ELR (cell line): ENCODE measurements at regions not wholly inside any gene's neighbourhood (a gene's known extent, or its start where the extent isn't known, plus 50 kb on each side); places are given as distances from the start of the nearest gene placed in this dataset.

Experiments used
- DNase-seq: peaks from one replicate; pipeline ENCODE4 v3.0.0-alpha.2; 2015; ENCODE audit warnings: low read depth

DNA sequence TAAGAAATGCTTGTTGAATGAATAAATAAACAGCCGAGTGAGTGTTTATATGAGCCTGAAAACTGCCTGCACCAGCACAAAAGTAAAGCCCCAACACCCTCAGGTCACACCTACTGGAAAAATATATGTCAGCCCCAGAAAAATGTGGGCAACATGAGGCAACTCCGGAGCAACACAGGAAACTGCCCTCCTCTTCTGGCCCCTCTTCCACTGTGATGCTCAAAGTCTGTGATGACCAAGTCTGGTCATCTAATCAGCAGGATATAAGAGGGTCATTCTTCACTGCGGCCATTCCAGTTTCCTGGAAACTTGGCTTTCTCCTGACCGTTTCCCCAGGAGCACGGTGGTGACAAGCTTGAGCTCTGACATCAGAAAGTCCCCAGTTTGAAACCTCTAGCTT, 159.6 kb upstream of the PZP start:
- no peak for DNase-seq

DNA sequence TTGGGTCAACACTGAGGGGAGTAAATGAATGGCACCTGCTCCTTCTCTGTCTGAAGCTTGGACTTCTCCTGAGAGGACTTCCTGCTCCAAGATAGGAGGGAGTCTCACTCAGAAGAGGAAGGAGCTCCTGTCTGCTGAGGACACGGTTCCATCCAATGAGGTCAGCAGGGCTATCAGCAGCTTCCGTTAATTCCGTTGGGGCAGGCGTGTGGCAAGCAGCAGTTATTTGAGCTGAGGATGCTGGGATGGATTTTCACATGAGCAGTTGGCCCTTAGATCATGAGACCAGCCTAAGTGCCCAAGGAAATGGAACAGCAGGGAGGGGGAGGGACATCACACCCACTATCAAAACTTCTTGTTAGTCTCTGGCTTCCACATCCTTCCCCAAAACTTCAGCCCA, 159.0 kb upstream of the PZP start:
- no peak for DNase-seq

DNA sequence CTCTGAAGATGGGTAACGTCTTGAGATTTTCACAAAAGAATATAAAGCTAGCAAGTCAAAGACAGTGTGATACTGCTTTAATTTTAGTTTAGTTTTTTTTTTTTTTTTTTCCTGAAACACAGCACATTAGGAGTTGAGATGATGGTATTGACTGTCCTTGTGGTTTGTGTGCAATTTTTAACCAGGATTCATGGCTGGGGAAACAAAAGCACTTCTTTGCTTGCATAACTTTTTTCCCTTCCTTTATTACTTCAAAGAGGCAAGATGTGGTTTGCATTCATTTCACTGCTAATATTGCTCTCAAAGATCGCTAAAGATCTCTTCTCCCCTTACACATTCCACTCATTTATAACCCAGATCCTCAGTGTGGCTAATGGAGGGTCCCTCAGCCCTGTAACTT, 157.1 kb upstream of the PZP start:
- peak; percentile 20 for DNase-seq

DNA sequence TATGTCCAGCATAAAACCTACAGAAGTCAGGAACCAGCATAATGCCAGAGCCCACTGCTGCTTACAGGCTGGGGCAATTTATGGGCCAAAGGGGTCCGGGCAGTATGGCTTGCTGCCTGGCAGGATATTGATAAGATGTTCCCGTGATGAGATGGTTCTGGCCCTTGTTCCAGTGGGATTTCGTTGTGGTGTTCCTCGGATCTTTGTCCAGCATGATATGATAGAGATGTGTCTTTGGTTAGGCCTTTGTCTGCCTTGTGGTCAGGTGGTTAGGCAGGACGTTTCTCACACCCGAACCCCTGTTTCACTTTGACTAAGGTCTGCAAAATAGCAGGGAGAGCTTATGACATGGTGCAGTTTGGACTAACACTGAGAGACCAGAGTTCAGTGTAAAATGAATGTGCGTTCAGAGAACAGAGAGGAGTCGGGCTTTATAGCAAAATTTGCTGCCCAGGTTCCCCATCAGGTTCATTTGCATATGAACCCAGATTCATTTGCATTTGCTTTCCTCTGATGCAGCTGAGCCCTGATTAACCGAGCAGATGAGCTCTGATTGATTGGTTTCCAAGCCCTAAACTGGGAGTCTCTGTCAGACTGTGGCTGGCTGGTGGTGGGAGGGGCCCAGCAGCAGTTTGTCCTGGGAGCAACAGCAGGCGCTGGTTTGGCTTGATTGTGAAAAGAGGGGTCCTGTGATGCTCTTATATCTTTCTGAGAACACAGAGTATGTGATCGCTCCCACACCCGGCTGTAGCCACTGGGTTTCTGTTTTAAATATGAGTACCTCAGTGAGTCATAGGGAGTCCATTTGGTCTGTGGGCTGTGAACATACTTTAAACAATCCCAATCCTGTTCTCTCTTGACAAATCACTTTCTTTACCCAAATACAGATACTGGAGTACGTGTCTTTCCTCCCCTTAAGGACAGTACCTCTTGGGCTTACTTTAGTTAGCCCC, 156.3 kb upstream of the PZP start:
- peak; percentile 80 for DNase-seq

DNA sequence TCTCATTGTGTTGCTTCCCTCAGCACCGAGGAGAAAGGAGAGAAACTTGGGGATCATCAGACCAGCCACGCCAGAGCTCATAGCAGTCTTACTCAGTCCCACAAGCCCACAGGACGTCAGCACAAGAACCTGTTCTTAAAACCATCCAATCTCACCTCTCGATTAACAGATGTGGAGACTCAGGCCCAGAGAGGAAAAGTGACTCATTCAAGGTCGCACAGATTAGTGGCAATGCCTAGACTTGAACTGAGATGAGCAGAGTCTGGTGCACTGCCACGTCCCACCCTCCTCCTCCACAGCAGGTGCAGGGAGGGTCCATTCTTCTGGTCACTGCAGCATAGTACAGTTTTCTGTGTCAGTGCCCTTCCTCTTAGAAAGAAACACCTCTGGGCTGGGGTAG, 154.9 kb upstream of the PZP start:
- DNase-seq = peak; percentile 3

DNA sequence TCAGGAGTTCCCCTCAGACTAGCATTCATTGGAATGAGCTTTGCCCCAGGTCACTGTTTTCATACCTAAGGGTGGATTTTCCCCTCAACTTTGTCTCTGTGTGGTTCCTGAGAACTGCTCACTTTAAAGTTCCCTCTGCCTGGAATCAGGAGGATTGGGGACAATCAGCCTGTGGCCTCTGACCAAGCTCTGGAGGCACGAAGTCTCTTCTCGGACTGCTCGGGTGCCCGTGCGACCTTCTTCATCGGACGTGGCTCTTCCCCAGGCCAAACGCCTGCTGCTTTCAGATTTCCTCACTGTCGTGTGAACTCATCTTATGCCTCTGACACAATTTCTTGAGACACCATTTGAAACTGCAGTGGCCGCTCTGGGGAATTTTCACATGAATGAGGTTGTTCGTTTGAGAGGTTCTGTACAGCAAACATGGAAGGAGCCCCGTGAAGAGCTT, 153.7 kb upstream of the PZP start:
- no peak for DNase-seq

DNA sequence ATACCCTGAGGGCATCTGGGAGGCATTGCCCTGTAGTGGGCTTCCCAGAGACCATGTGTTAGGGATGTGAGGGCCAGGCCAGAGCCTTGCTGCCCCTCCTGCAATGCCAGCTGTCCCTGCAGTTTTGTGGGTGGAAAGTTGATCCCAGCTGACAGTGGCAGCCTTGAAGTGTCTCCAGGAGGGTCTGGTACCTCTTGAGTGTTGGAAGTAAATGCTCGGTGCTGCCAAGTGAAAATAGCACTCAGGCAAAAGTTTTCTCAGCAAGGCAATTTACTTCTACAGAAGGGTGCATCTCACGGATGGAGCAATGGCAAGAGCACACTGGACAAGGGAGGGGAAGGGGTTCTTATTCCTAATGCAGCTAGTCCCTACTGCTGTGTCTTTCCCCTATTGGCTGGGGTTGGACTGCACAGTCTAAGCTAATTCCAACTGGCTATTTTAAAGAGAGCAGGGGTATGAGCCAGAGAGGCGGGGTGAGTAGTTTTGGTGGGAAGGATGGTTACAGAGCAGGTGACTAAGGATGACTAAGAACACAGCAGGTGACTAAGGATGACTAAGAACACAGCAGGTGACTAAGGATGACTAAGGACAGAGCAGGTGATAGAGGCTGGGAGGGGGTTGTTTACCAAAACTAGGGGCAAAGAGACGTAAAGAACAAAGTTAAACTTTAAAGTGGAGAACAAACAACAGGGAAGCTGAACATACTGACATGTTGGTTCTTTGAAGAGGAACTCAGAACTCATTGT, 146.0 kb upstream of the PZP start:
- peak; percentile 24 for DNase-seq

DNA sequence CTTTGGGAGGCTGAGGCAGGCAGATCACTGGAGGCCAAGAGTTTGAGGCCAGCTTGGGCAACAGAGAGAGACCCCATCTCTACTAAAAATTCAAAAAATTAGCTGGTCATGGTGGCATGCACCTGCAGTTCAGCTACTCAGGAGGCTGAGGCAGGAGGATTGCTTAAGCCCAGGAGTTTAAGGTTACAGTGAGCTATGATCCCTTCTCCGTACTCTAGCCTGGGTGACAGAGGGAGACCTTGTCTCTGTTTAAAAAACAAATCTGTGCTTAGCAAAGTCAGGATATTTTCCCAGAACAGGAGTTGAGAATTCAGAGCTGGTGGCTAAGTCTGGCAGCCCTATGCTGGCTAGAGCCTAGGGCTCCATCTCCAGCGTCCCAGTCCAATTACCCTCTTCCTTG, 142.9 kb upstream of the PZP start:
- no peak for DNase-seq

DNA sequence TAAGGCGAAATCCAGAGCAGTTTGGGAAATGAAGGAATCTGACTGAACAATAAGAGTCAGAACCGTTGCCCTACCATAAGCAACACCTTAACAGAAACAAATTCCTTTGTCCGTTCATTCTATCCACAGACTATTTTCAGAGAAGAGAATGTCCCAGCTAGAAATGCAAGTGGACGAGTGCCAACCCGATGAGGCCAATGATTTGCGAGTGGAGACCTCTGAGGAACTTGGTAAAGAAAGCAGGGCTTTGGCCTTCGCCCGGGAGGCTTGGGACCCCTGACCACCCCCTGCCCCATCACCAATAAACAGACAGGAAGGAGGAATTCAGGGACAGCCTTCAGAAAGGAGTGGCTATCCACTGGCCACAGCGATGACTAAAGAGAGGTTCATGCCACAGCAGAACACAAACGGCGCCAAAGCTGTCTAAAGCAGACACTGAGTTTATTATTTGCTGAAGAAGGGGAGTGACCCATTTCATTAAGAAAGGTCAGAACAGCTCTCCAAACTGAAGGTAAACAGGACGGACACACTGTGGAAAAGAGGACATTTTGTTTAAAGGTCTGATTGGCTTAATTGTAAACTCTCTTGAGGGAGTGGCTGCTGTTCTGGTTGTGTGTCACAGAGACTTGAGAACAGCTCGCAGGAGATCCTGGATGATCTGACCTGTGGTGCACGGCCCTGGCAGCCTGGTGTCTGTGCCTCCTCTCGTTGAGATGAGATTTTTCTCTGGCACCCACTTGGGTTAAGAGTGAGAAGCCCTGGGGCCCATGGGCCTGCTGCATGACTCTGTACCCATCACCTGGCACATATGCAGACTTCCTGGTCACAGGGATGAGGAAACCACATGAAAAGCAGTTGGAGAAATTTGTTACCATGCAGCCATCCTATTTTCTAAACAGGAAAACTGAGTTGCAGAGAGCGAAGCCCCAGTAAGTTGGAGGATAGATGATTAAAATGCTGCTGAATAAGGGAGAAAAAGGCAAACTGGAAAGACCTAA, 142.0 kb upstream of the PZP start:
- DNase-seq = peak; percentile 55

DNA sequence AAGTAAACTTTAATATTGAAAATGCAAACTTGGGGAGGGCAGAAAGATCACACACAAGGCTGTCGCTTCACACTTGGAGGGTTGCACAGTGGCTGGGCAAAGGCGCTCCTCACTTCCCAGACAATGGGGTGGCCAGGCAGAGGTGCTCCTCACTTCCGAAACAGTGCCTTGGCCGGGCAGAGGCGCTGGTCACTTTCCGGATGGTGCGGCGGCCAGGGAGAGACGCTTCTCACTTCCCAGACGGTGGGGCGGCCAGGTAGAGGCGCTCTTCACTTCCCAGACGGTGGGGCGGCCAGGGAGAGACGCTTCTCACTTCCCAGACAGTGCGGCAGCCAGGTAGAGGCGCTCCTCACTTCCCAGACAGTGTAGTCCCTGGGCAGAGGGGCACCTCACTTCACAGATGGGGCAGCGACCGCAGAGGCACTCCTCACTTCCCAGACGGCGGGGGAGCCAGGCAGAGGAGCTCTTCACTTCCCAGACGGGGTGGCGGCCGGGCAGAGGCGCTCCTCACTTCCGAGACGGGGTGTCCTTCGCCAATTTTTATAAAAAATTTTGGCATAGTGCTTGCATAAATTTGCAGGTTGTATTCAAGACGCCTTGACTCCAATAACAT, 140.8 kb upstream of the PZP start:
- DNase-seq = no peak

DNA sequence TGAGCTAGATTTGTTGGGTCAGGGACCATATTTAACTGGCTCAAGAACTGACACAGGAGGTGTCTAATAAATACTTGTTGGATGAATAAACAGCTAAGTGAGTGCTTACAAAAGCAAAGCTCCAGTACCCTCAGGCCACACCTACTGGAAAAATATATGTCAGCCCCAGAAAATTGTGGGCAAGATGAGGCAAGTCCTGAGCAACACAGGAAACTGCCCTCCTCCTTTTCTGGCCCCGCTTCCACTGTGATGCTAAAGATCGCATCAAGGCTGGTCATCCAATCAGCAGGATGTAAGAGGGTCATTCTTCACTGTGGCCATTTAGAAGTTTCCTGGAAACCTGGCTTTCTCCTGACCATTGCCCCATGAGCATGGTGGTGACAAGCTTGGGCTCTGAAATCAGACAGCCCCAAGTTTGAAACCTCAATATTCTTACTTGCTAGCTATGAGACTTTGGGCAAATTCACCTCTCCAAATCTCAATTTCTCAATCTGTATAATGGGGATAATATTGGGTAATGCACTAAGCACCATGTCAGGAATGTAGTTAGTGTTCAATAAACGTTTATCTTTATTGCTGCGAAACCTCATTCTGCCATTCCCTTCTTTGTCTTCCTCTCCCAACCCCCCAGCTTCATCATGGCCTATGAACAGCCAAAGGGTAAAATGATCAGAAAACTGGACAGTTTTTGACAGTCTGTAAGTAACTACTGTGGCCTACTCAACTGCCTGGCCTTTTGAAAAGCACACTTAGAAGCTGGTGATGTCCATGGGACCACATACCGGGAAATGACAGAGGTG, 139.3 kb upstream of the PZP start:
- peak; percentile 44 for DNase-seq

DNA sequence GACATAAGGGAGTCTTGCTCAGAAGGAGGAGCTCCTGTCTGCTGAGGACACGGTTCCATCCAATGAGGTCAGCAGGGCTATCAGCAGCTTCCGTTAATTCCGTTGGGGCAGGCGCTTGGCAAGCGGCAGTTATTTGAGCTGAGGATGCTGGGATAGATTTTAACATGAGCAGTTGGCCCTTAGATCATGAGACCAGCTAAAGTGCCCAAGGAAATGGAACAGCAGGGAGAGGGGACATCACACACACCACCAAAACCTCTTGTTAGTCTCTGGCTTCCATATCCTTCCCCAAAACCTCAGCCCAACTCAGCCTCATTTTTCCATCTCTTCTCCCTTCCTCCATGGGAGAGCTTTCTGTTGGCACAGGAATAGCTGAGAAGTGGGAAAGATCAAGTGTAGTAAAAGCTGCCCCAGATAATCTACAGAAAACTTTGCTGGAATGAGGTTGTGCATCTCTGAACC, 138.7 kb upstream of the PZP start:
- DNase-seq = no peak

DNA sequence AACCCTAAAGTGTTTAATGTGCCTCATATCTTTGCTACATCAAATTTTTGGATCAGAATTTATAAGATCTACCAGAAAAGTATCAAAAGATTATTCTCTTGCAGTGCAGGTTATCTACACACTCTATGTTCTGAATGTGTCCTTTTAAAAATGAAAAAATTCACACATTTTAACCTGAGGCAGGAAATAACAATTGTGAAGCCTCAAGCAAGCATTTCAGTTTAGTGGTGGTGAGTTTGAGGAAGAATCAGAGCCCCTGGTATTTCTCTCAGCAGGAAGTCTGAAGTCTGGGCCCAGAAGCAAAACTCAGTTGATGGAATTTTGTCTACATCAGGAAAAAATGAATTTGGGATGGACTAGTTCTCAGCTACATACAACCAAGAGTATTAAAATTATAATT, 137.0 kb upstream of the PZP start:
- no peak for DNase-seq

DNA sequence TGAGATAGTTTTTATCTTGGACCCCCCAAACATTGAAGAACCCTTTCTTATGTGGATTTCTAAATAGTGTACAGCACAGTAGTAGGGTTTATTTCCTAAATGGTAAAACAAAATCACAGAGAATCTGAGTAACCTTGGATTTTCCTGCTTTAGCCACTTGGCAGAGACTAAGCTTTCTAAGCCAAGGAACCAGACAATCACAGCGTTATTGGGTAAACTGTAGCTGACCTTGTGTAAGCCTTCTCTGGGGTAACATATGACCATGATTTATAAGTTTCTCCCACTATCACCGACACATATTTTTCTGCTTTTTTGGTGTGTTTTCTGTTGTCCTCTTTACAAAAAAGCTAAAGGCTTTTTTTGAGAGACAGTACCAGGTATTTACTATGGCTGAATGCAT, 136.3 kb upstream of the PZP start:
- DNase-seq = no peak

DNA sequence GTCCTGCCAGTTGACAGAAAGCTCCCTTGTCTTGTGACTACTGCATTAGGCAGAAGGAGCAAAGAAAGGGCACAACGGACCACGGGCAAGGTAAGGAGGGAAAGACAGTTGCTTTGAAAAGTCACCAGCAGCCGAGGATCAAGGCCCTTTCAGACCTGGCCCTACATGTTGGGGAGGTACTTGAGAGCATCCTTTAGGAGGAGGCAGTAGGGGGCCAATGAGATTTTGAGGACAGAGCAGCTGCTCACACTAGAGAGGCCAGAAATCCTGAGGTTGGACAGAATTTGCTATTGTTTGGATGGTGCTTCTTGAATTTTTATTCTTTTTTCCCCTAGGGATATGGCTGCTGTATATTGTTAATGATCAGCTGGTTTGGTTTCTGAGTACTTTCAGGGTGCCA, 135.5 kb upstream of the PZP start:
- no peak for DNase-seq

DNA sequence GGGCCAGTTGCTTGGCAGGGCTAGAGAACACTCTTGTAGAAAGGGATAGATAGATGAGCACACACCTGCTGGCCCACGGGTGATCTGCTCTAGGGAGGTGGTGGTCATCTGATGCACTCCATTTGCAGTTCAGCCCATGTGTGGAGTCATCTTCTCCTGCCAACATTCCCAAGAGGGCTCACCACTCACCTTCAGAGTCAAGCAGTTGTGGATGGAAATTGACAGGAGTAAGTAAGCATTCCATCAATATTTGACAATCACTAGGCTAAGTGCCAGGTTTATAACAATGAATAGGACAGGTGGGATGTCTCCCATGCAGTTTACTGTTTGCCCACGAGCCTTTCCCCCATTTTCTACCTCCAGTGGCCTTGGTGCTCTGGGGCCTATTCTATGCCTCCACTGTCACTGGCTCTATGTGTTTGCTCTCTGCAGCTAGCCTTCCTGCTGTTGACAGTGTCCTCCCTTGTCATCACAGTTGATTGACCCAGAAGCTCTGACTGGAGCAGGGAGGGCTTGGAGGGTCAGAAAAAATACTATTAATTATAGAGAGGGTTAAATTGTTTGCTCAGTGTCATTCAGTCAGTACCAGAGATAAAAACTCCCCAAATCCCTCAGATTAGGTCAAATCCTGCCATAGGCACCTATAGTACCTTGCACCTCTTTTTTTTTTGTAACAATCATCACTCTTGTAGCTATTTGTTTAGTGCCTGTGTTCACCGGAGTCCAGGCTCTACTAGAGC, 134.6 kb upstream of the PZP start:
- no peak for DNase-seq

DNA sequence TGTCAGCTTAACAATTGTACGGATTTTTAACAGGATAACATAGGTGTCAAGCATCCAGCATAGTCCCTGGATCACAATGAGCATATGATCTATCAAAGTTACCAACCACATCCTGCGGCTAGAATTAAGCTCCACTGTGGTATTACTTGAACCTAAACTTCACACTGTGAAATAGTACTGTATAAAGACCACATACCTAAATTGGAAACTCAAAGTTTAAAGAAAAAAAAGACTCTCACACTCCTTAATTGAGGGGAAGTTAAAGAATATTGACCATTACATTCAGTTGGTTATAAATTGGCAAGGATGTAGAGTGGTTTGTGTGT, 133.0 kb upstream of the PZP start:
- no peak for DNase-seq

DNA sequence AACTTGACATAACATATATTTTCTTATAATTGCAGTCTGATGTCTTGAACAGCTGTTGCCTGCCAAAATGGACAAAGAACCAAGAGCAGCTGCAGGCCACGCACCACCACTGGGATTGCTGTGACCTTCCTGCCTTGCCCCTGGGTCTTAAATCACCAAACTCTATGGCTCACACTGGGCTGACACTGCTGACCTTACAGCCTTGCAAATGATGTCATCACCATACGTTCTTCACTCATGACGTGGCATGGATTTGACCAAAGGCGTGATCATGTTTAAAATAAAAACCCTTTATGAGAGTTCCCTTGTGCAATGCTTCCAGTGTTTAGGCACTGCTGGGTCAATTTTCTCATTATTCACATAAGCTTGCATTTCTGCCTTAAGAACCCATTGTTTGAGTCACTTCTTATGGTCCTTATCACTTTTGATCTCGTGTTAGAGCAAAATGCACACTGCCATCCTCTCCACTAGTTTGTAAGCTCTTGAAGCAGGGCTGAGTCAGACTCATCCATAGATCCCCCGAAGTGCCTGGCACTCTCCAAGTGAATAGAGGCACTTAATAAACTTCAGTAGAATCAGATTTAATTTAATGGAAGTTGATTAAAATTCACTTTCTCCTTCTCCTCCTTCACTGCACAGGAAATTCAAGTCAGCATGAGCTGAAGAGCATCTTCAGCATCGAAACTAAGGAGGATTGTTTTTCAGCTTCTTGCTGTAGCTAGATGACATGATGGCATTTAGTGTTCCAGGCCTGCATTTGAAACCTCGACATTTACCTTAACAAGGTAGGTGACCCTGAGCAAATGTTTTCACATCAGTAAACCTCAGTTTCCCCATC, 132.4 kb upstream of the PZP start:
- DNase-seq = peak; percentile 88

DNA sequence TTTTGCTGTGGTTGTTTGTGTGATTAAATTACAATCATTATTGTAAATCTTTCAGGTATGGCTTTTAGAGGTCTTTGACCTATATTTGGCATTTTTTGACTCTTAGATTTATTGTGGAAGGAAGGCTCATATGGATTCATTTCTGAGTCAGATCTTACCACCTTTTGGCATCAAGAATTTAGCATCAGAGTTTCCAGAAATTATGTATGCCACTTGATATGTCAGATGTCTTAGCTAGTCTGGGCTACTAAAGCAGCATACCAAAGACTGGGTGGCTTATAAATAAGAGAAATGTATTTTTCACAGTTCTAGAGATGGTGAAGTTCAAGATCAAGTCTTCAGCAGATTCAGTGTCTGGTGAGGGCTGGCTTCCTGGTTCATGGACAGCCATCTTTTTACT, 129.5 kb upstream of the PZP start:
- no peak for DNase-seq
